ENCODE measurements at regions not wholly inside any gene's neighbourhood (a gene's known extent, or its start where the extent isn't known, plus 50 kb on each side); places are given as distances from the start of the nearest gene placed in this dataset.

GRCh38 chr15:94626949-94627348 is 395.6 kb downstream of the MCTP2 start:
- TF ChIP-seq, protein P1, sequence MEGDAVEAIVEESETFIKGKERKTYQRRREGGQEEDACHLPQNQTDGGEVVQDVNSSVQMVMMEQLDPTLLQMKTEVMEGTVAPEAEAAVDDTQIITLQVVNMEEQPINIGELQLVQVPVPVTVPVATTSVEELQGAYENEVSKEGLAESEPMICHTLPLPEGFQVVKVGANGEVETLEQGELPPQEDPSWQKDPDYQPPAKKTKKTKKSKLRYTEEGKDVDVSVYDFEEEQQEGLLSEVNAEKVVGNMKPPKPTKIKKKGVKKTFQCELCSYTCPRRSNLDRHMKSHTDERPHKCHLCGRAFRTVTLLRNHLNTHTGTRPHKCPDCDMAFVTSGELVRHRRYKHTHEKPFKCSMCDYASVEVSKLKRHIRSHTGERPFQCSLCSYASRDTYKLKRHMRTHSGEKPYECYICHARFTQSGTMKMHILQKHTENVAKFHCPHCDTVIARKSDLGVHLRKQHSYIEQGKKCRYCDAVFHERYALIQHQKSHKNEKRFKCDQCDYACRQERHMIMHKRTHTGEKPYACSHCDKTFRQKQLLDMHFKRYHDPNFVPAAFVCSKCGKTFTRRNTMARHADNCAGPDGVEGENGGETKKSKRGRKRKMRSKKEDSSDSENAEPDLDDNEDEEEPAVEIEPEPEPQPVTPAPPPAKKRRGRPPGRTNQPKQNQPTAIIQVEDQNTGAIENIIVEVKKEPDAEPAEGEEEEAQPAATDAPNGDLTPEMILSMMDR (IDR thresholded peaks at IDR 0.05): no peak
- TF ChIP-seq POLR2A (IDR thresholded peaks at IDR 0.05): no peak
